Prostate gland (tissue), 2 donors: ENCODE measurements at regions not wholly inside any gene's neighbourhood (a gene's known extent, or its start where the extent isn't known, plus 50 kb on each side); places are given as distances from the start of the nearest gene placed in this dataset.

ENCODE experiments used
- DNase-seq: peaks from one replicate; pipeline ENCODE4 v3.0.0-alpha.2; 2019; ENCODE audit warnings: low spot score
- H3K27ac ChIP-seq, 2 donors: fragments of 200-600 bp; sonication (generic); 2 replicates each; pipeline ENCODE4 v1.5.1; 2017 to 2019
- H3K27me3 ChIP-seq: fragments of 200-600 bp; sonication (generic); replicated peaks from 2 replicates; pipeline ENCODE4 v1.5.1; 2019; ENCODE audit not compliant: insufficient read depth
- H3K36me3 ChIP-seq, 2 donors: fragments of 200-600 bp; sonication (generic); 1 replicate in 1 of 2; 2 replicates in 1 of 2; pipeline versions ENCODE4 v1.5.1 to v1.8.1; 2017 to 2019
- H3K4me1 ChIP-seq: fragments of 200-600 bp; sonication (generic); replicated peaks from 2 replicates; pipeline ENCODE4 v1.5.1; 2019
- H3K4me3 ChIP-seq, 2 donors: fragments of 200-600 bp; sonication (generic); 2 replicates each; pipeline ENCODE4 v1.5.1; 2017 to 2019
- H3K9me3 ChIP-seq: fragments of 200-600 bp; sonication (generic); 2 replicates; pipeline ENCODE4 v1.5.1; 2017
- CTCF ChIP-seq, 4 experiments: fragments of 200-600 bp in 2 of 4; fragments of 450-650 bp in 2 of 4; sonication (generic) in 2 of 4; IDR thresholded peaks; 1 replicate in 3 of 4; 2 replicates in 1 of 4; pipeline ENCODE4 v1.5.1; 2016 to 2019; ENCODE audit warnings: antibody characterized with exemption in 4 of 4, mild to moderate bottlenecking in 2 of 4, moderate library complexity in 2 of 4
- POLR2A ChIP-seq: fragments of 450-650 bp; IDR thresholded peaks from one replicate; pipeline ENCODE4 v1.6.1; 2016; ENCODE audit warnings: antibody characterized with exemption, mild to moderate bottlenecking
- POLR2AphosphoS5 ChIP-seq: sonication (generic); formaldehyde crosslinking; IDR thresholded peaks from one replicate; pipeline ENCODE4 v1.6.1; 2017; ENCODE audit warnings: antibody characterized with exemption
- WGBS: methylation state at CpG from one replicate; pipeline ENCODE4 v1.1.5; 2018; 5-methylcytosine and 5-hydroxymethylcytosine counted together
- intact Hi-C: fragments of 100-400 bp; cut with DNase I; formaldehyde crosslinking; loops from one replicate; pipeline ENCODE4 v1.14.2; 2022

- no peak for DNase-seq
- intact Hi-C loops, result no loop called here
- 86% methylated on average over 3 of the region's 3 CpGs for WGBS
- Histone ChIP-seq H3K27me3 (no peaks in the 10 kb centered on the region), H3K9me3 (no peaks in the 10 kb centered on the region), H3K4me3 (no peak overlapping the region), H3K4me1 (no peaks in the 10 kb centered on the region), H3K36me3 (no peaks in the 10 kb centered on the region), H3K27ac (no peak overlapping the region)
- TF ChIP-seq CTCF (IDR thresholded peaks at IDR 0.05) (no peak), POLR2AphosphoS5 (no peak), POLR2A (no peak)
Observed at GRCh38 chr4:124890522-124890921, 178.0 kb upstream of the ANKRD50 start.

GRCh38 chr4:124887739-124888138, 175.2 kb upstream of the ANKRD50 start:
- Histone ChIP-seq H3K36me3 (no peaks in the 10 kb centered on the region), H3K27ac (no peak overlapping the region), H3K4me1 (no peaks in the 10 kb centered on the region), H3K9me3 (no peaks in the 10 kb centered on the region), H3K27me3 (no peaks in the 10 kb centered on the region), H3K4me3 (no peak overlapping the region)
- intact Hi-C loops, result no loop called here
- no peak for DNase-seq
- no peak for TF ChIP-seq POLR2AphosphoS5
- no peak for TF ChIP-seq POLR2A
- no peak for TF ChIP-seq CTCF (IDR thresholded peaks at IDR 0.05)
- WGBS, result 68% methylated on average over 3 of the region's 3 CpGs

GRCh38 chr4:124884316-124884715, 171.8 kb upstream of the ANKRD50 start:
- Histone ChIP-seq H3K4me1 (no peaks in the 10 kb centered on the region), H3K27ac (no peak overlapping the region), H3K4me3 (no peak overlapping the region), H3K36me3 (no peaks in the 10 kb centered on the region), H3K9me3 (no peaks in the 10 kb centered on the region), H3K27me3 (no peaks in the 10 kb centered on the region)
- TF ChIP-seq CTCF (IDR thresholded peaks at IDR 0.05) (no peak), POLR2AphosphoS5 (no peak), POLR2A (no peak)
- intact Hi-C loops, result no loop called here
- WGBS, result 68% methylated on average over 2 of the region's 2 CpGs
- no peak for DNase-seq

- intact Hi-C loops, result no loop called here
- no peaks in the 10 kb centered on the region for H3K27me3 ChIP-seq
- H3K4me3 ChIP-seq, result no peak overlapping the region
- H3K4me1 ChIP-seq, result no peaks in the 10 kb centered on the region
- DNase-seq, result no peak
- 79% methylated on average over 4 of the region's 4 CpGs for WGBS
- H3K27ac ChIP-seq, result no peak overlapping the region
- no peaks in the 10 kb centered on the region for H3K36me3 ChIP-seq
- TF ChIP-seq POLR2A (no peak), POLR2AphosphoS5 (no peak), CTCF (IDR thresholded peaks at IDR 0.05) (no peak)
- H3K9me3 ChIP-seq, result no peaks in the 10 kb centered on the region
Observed at GRCh38 chr4:124883632-124884031, 171.1 kb upstream of the ANKRD50 start.

GRCh38 chr4:124879195-124879594, 166.7 kb upstream of the ANKRD50 start:
- Histone ChIP-seq H3K27ac (no peak overlapping the region), H3K4me3 (no peak overlapping the region), H3K36me3 (no peaks in the 10 kb centered on the region), H3K9me3 (no peaks in the 10 kb centered on the region), H3K4me1 (no peaks in the 10 kb centered on the region), H3K27me3 (no peaks in the 10 kb centered on the region)
- DNase-seq, result no peak
- TF ChIP-seq POLR2AphosphoS5 (no peak), POLR2A (no peak), CTCF (IDR thresholded peaks at IDR 0.05) (no peak)
- WGBS, result 67% methylated on average over 2 of the region's 2 CpGs
- intact Hi-C loops, result no loop called here
